M059J (cell line): ENCODE measurements at regions not wholly inside any gene's neighbourhood (a gene's known extent, or its start where the extent isn't known, plus 50 kb on each side); places are given as distances from the start of the nearest gene placed in this dataset.

Experiments used
- DNase-seq: peaks from one replicate; pipeline ENCODE4 v3.0.0-alpha.2; 2012; ENCODE audit warnings: low read depth

DNA sequence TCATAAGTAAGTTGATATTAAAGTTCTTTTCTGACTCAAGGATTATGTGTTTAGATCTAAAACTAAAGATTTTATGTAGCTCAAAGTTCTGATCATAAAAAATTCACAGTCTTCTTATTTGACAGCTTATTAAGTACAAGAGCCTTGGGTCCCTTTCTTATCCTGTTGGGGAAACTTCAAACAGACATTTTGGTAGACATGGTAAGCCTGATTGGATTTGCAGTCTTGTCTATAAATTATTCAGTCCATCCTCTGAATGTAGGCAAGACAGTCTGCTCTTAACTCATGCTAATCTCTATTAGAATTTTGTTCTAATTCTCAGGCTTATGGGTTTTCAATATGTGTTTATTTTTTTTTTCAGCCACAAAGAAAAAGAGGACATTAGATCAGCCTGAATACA lies 1718.7 kb upstream of the SLC10A2 start:
- no peak for DNase-seq

DNA sequence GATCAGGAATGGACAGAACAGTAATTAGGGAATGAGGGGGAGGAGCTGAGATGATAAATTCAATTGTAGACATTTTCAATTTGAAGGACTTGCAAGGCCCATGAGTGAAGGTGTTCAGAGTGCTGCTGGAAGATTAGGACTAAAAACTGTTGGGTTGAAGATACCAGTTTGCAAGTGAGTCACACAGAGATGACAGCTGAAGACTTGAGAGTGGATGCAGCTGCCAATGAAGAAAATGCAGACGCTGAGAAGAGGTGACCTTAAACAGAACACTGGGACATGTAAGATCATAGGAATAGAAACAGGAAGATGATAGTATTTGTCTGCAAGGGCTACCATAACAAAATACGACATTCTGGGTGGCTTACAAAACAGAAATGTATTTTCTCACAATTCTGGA lies 1716.5 kb upstream of the SLC10A2 start:
- no peak for DNase-seq

- DNase-seq: peak; percentile 28
Observed at GRCh38 chr13:104779311-104779993, 1713.2 kb upstream of the SLC10A2 start.

- DNase-seq: peak; percentile 79
Observed at GRCh38 chr13:104773775-104774174, 1707.6 kb upstream of the SLC10A2 start.

- DNase-seq: no peak
Observed at GRCh38 chr13:104769545-104769944, 1703.3 kb upstream of the SLC10A2 start.

- DNase-seq: no peak
Observed at GRCh38 chr13:104766319-104766718, 1700.1 kb upstream of the SLC10A2 start.

GRCh38 chr13:104764600-104764999 lies 1698.4 kb upstream of the SLC10A2 start:
- DNase-seq: no peak

DNA sequence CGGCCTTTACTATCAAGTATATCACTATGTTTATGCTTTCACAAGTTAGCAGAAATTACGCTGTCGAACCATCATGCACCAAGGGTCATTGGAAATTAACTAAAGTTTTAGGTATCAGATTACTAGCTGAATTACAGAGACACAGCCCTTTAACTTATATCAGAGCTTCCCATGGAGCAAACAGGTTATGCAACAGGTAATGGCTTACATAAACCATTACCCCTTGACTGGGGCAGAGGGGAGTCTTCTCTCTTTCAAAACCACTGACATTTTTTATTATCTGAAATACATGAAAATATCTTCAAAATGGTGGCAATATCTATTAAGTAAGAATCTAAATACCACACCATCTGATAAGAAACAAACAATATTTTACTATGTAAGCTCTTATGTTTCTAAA lies 1692.9 kb upstream of the SLC10A2 start:
- DNase-seq: no peak

- peak; percentile 18 for DNase-seq
Observed at GRCh38 chr13:104757712-104758111, 1691.5 kb upstream of the SLC10A2 start.

GRCh38 chr13:104750377-104750776 lies 1684.2 kb upstream of the SLC10A2 start:
- peak; percentile 45 for DNase-seq

- peak; percentile 9 for DNase-seq
Observed at GRCh38 chr13:104740641-104741222, 1674.5 kb upstream of the SLC10A2 start.

GRCh38 chr13:104737713-104738112 lies 1671.5 kb upstream of the SLC10A2 start:
- DNase-seq: peak; percentile 10

GRCh38 chr13:104733427-104733826 lies 1667.2 kb upstream of the SLC10A2 start:
- DNase-seq: no peak

- no peak for DNase-seq
Observed at GRCh38 chr13:104715111-104715510, 1648.9 kb upstream of the SLC10A2 start.

DNA sequence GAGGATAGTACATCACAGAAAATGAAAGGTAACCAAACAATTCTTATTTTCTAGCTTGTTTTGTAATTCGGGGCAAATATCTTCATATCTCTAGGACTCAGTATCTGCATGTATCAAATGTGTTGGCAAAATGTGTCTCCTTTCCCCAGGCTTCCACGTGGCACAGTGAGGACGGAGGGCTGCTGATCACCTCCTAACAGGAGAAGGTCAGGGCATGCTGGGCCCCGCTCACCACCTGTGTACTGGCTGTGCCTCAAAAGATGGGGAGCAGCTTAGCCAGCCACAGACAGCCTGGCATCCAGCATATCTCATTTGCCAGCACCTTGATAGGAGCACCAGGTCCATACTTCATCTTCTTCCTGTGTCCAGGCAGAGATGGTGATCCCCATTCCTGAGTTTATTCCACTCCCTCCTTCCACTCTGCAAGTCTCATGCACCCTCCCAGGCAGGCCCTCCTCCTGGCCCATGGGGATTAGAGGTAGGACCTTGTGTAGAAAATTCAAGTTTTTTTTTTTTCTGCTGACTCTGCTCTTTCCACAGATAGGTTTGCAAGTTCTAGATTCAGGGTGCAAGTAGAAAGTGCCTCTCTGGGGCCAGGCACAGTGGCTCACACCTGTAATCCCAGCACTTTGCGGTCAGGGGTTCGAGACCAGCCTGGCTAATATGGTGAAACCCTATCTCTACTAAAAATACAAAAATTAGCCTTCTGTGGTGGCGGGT lies 1639.0 kb upstream of the SLC10A2 start:
- no peak for DNase-seq

- no peak for DNase-seq
Observed at GRCh38 chr13:104701591-104701990, 1635.4 kb upstream of the SLC10A2 start.

DNA sequence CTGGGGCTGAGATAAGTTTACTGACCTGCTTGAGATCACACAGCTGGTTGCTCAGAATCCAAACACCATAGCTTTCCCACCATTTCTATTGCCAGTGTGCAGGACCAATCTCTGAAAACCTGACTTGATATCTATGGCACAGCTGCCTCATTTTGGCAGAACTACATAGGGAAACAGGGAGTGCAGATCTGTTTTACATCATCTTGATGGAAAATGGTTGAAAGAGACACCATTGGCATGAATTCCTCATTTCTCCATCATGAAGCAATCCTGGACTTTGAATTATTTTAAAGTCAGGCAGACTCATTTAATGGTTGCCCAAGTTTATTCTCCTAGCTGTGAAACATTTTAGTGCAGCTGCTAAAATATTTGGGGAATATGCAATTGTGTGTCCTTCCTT lies 1628.2 kb upstream of the SLC10A2 start:
- DNase-seq: no peak

DNA sequence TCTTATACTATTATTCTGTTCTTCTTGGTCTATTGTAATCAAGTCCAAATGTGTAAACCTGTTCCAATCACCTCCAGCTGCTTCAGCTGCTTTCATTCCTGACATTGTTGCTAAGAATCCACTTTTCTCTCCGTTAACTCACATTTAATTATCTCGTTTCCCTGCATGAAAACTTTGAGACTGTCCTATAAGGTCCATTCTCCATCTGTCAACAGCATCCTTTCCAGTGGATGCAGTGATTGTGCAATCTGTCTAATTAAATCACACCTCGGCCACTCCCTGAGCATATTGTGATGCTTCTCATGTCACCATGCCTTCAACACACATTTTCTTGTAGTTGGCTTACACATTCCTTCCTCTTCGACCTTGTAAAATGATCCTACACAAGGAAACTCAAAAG lies 1626.9 kb upstream of the SLC10A2 start:
- DNase-seq: no peak

GRCh38 chr13:104691767-104692467 lies 1625.7 kb upstream of the SLC10A2 start:
- no peak for DNase-seq

DNA sequence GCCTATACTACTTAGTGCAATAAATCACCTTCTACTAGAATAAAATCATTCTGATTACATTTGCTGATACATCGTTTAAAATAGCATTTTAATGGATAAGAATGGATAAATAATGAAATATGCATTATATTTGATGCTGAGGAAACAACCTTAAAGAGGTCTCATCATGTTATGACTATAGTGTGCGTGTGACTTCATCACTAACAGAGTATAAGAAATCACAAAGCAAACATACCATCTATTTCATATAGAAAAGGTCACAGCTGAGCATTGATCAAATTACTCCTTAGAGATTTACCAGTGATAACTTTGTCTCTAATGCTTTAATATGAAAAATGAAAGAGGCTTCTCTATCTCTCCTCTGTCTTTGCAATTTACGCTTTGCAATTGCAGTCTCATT lies 1620.3 kb upstream of the SLC10A2 start:
- DNase-seq: no peak

- peak; percentile 2 for DNase-seq
Observed at GRCh38 chr13:104683789-104684188, 1617.6 kb upstream of the SLC10A2 start.

- DNase-seq: no peak
Observed at GRCh38 chr13:104678161-104678560, 1611.9 kb upstream of the SLC10A2 start.

GRCh38 chr13:104671901-104672300 lies 1605.7 kb upstream of the SLC10A2 start:
- no peak for DNase-seq
